SIG-M5 treated with dmso at 0.1 percent for 504 hours (cell line): ENCODE measurements at regions not wholly inside any gene's neighbourhood (a gene's known extent, or its start where the extent isn't known, plus 50 kb on each side); places are given as distances from the start of the nearest gene placed in this dataset.
"Not testable (repeated sequence)": the region's sequence is repeated elsewhere in the genome, so short reads cannot be mapped to it uniquely, and the experiment has no call there.

Experiments used
- DNase-seq: peaks from one replicate; lab custom pipeline; 2025; ENCODE audit not compliant: unreplicated experiment; lab: John Stamatoyannopoulos, UW

DNA sequence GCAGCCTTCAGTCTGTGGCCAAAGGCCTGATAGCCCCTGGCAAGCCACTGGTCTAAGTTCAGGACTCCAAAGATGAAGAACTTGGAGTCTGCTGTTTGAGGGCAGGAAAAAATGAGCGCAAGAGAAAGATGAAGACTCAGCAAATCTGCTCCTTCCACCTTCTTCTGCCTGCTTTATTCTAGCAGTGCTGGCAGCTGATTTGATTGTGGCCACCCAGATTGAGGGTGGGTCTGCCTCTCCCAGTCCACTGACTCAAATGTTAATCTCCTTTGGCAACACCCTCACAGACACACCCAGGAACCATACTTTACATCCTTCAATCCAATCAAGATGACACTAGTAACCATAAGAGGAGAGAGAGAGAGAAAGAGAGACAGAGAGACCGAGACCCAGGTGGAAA is 127.6 kb downstream of the UTP18 start:
- no peak for DNase-seq

- DNase-seq = no peak
Observed at GRCh38 chr17:51389875-51390274, 129.5 kb downstream of the UTP18 start.

GRCh38 chr17:51391982-51392654 is 131.8 kb downstream of the UTP18 start:
- no peak for DNase-seq

DNA sequence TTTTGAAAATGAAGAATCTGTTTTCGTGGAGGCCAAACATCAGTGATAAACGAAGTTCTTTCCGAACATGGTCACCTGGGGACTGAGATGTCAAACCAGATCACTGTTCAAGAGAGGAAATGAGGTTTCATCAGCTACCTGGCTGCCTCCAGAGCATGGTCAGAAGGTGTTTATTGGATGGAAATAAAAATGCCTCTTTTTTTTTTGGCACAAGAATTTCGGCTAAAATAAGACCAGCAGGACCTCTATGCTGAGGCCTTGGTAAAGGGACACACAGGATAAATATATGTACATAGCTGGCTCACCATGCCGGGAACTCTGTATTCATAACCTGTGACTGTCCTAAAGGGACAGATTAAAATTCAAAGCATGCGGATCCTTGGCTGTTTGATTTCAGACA is 135.3 kb downstream of the UTP18 start:
- DNase-seq = no peak

DNA sequence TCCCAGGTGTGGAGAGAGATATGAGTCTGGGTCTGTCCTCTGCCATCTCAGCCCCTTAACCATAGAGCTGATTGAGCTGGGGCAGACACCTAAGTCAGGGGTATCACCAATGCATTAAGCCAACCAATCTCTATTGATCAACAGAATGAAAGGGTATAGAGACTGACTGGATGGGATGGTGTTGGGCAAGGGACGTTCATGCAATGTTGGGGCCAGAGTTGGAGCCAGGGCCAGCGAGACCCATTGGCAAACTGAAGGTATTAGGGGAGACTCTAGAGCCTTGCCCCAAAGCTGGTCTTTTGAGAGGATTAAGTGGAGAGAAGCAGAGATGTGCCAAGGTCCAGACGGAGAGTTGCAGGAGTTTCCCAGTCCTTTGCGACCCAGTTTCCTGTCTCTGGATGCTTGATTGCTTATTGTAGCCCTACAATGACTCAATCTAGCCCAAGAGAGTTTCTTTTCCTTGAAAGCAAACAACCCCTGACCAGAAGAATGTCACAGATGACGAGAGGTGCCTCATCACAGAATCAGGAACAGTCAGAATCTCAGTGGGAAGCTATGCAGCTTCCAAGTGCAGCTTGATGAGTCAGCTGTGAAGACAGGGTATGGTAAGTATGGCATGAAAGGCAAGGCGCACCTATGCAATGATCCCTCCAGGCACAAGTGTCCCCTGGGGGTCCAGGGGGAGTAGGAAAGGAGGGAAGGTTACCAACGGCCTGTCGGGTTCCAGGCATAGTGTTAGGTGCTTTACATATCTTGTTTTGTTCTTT is 137.2 kb downstream of the UTP18 start:
- no peak for DNase-seq

DNA sequence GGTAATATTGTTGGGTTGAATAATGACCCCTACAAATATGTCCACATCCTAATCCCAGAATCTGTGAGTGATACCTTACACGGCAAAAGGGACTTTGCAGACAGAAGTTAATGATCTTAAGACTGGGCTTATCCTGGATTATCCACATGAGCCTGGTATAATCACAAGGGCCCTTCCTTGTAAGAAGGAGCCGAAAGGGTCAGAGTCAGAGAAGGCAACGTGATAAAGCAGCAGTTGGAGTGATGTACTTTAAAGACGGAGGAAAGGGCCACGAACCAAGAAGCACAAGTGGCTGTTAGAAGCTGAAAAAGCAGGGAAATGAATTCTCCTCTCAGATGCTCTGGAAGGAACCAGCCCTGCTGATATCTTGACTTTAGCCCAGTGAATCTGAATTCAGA is 137.8 kb downstream of the UTP18 start:
- no peak for DNase-seq

DNA sequence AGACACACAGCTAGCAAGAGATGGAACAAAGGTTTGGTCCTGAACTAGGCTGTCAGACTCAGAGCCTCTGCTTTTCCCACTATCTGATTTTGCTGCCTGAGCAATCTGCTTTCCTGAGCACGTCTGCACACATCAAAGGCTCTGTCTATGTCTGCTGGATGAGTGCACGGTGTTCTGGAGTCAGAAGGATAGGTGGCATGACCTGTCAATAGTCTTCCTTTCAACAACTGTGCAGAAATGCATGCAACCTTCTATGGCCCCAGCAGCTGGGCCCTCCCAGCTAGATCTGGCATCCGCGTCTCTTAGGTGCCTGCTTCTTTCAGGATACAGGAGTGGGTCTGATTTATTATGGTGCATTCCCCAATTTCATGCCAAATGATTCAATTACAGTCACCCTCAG is 138.3 kb downstream of the UTP18 start:
- no peak for DNase-seq

DNA sequence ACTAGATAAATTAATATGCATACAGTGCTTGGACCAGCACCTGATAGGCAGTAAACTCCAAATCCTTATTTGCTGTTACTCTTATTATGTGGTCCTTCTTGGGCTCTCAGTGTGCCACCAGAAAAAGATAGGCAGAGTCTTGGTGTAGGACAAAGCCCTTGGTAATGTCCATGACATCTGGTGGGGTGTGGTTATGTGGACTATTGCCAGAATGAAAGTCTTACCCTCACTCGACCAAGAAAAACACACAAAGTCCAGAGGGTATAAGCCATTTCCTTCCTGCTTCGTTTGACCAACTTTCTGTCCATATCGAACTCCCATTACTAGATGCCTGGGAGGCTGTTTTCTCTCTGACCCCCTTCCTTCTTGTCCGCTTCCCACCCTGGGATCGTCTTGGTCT is 140.9 kb downstream of the UTP18 start:
- DNase-seq = no peak

DNA sequence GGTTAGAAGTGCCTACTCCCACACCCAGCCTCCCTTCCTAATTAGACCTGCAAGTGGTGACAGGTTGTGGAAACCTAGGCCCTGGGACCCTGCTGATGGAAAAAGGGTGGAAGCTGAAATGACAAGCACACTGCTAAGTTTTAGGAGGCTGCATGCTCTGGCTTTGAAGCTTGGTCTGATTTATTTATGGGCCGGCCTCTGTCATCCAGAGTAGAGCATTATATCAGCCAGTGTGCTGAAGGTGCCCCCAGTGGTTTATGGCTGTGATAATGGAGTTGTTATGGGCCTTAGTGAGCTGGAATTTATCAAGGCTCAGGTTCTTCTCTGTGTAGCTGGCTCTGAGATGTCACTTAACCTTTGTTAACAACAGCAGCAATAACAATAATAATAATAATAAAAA is 142.6 kb downstream of the UTP18 start:
- no peak for DNase-seq

DNA sequence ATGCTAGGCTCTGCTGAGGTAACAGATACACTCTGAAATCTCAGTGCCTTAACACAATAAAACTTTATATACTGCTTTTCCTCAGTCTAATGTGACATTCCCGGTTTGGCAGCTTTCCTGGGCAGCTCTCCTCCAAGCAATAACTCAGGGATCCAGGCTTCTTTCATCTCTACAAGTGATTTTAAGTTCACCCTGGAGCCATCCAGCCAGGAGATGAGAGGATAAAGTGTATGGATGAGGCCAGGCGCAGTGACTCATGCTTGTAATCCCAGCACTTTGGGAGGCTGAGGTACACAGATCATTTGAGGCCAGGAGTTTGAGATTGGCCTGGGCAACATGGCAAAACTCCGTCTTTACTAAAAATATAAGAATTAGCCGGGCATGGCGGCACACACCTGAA is 147.2 kb downstream of the UTP18 start:
- DNase-seq = peak; percentile 27

DNA sequence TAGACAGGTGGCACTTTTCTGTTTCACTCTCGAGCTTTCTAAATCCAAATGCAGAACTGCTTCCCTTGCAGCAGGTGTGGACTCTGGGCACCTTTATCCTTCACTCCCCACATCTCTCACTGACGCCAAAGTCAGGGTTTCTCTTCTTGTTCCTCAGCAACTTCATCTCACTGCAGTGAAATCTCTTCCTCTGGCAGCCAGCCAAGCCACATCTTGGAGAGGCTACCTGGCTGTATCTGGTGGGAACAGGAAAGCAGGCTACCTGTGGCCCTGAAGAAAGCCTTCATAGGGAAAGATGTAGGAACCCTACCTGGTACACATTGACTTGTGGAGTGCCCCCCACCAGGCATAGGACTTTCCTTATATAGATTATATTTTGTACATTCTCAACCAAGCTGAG is 159.1 kb downstream of the UTP18 start:
- no peak for DNase-seq

DNA sequence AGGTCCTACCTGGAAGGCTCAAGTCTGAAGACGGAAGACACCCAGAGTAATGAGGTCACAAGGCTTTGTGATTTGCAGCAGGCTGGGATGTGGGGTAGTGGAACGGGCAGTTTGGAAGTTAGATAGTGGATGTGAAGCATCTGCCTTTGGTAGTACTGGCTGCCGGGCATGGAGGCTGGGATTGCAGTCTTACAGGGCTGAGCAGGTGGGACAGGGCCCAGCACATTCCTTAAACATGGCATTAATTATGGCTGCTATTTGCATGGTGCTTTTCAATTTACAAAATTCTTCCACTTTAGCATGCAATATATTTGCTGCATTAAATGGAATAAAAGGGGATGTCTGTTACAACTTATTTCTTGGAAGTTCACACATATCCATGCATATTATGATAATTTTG is 161.2 kb downstream of the UTP18 start:
- no peak for DNase-seq

DNA sequence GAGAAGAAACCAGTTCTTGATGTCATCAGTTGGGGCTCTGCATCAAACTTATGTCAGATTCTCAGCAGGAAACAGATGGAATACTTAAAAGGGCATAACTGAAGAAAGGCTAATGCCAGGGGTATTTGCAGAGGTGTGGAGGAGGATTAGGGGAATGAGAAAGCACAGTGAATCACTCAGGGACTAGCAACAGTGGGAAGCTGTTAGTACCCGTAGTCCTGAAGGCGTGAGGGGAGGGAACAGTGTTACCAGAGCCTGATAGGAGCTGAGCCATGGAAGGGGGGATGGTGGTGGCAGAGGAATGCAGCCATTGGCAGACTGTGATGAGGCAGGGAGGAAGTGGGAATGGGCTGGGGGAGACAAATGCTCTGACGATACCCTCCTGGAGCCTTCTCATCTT is 162.3 kb downstream of the UTP18 start:
- DNase-seq = no peak

DNA sequence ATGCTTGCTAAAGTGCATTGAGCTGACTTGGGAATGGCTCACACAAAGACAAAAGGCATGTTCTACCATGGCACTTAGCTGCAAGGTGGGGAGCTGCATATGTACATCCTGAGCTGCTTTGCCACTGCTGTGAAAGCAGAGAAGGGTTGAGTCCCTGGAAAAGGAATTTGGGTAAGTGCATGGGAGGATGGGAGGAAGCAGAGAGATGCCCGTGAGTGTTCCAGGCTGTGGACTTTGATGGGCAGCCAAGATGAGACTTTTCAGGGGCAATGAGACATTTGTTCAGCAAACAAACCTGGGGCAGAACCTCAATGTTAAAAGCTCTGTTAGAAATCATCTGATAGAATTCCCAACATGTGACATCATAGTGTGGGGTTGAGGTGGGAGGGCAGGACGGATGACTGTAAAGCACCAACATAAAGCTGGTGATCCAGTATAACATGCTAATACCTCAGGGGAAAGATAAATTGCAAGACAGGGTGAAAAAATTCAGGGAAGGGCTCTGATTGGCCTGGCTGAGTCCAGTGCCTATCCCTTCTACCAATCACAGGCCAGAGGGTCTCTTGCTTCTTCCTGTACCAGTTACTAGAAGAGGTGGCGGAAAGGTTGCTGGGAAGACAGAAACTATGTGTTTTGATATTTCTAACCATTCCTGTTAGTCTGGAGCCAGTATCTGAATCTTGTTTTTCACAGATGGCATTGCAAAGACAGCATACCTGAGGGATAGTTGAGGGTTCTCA is 163.2 kb downstream of the UTP18 start:
- DNase-seq = no peak

- no peak for DNase-seq
Observed at GRCh38 chr17:51425773-51426172, 165.4 kb downstream of the UTP18 start.

DNA sequence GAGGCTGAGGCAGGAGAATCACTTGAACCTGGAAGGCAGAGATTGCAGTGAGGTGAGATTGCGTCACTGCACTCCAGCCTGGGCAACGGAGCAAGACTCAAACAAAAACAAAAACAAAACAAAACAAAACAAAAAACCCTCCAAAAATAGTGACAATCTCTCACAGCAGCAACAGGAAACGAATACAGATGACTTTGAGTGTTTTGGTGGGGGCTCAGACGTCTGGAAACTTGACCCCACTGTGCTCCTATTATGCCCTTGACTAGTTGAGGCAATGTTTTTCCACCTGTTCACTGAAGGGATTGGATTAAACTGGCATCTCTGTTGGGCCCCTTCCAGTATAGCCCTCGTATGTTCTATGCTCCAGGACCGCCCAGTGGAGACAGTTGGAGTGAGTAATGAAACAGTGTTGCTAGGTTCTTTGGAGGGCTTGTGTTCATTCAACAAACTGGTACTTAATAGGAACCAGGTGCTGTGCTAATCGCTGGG is 167.0 kb downstream of the UTP18 start:
- DNase-seq = no peak

GRCh38 chr17:51427856-51428255 is 167.5 kb downstream of the UTP18 start:
- DNase-seq = no peak

- DNase-seq = no peak
Observed at GRCh38 chr17:51428668-51429495, 168.5 kb downstream of the UTP18 start.

DNA sequence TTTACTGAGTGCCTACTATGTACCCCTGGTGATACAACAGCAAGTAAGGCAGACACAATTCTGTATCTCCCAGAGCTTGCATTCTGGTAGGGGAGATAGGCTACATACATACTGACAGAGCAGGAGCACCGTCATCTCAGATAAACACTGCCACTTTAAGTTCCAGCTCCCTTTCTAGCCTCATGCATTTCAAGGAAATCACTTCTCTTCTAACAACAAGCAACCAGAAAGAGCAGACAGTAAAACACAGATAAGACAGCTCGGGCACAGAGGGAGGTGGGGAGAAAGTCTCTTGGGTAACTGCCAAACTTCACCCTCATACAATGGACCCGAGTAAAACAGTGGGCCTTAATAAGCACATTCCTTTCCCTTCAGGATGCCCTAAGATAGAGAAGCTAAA is 169.6 kb downstream of the UTP18 start:
- DNase-seq = not testable (repeated sequence)

GRCh38 chr17:51430591-51430990 is 170.2 kb downstream of the UTP18 start:
- DNase-seq = no peak
